GM21423 (cell line): ENCODE measurements at regions not wholly inside any gene's neighbourhood (a gene's known extent, or its start where the extent isn't known, plus 50 kb on each side); places are given as distances from the start of the nearest gene placed in this dataset.
"Not testable (repeated sequence)": the region's sequence is repeated elsewhere in the genome, so short reads cannot be mapped to it uniquely, and the experiment has no call there.

ENCODE experiments used
- ATAC-seq: cut with Tn5 transposase; IDR thresholded peaks from one replicate; pipeline ENCODE4 v1.9.1; 2021; ENCODE audit warnings: mild to moderate bottlenecking, moderate library complexity; ENCODE audit not compliant: unreplicated experiment

DNA sequence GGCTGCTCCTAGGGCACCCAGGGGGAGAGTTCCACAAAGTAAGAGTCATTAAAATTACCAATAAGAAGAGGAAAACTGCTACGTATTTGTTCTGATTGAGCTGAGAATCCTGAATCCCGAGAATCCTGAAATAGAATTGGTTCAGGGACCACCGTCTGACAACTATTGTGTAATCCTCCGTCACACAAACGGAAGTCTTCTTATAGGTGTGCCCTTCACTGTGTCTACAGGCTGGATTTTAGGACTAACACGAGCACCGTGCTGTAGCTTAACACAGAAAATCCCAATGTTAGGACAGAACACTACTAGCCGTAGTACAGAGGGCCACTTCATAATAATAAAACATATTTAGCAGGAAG is 50.6 kb upstream of the RNF182 start:
- ATAC-seq = no peak

DNA sequence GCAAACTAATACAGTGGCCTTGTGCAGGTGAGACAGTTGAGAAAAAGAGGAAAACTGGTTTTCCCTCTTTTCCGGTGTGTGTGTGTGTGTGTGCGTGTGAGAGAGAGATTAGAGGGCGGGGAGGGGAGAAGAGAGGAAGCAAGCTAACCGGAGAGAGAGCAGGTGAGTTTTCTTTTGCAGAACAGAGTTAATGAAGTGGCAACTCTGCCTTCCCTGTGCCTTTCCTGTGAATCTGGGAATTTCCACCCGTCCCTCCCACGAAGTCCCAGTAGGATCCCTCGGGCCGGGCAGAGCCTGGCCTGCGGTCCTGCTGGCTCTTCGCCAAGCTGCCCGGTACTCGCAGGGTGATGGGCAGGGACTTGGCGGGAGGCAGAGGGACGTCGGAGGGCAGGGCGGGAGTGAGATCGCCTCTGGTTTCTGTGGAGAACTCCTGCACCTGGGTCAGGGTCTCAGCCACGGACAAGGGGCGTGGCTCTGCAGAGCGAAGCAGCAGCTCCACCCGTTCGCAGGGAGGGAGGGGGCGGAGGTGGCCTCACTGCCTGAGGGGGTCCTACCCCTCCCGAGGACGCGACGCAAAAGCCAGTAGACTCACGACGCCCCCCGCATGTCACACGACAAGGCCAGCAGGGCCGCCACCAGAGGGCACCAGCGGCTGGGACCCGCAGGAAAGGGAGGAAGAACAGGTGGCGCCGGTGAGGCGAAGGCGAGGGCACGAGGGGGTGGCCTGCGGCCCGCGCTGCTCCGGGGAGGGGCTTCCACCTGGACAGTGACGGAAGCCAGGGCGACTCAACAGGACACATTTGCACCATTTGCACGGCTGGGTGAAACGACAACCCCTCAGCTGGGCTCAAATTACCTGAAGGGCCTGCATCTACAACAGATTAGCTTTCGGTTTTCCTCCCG is 51.2 kb upstream of the RNF182 start:
- peak; percentile 79 for ATAC-seq

DNA sequence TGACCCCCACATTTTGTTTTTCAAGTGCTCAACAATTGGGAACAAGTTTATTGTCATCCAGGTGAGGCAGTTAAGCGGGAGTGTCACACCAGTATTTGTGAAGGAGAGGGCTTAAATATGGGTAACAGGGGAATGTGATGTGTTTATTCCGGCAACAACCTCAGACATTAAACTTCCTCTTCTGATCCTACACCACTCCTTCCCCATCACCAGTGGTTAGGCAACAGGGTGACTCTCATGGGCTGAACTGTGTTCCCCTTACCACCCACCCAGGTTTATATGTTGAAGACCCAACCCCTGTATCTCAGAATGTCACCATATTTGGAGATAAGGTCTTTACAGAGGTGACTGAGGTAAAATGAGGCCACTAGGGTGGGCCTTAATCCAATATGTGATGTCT is 52.1 kb upstream of the RNF182 start:
- ATAC-seq = no peak

DNA sequence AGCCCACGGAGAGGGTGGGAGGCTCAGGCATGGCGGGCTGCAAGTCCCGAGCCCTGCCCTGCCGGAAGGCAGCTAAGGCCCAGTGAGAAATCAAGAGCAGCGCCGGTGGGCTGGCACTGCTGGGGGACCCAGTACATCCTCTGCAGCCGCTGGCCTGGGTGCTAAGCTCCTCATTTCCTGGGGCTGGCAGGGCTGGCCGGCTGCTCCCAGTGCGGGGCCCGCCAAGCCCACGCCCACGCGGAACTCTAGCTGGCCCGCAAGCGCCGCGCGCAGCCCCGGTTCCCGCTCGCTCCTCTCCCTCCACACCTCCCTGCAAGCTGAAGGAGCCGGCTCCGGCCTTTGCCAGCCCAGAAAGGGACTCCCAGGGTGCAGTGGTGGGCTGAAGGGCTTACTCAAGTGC is 52.7 kb upstream of the RNF182 start:
- ATAC-seq = not testable (repeated sequence)

DNA sequence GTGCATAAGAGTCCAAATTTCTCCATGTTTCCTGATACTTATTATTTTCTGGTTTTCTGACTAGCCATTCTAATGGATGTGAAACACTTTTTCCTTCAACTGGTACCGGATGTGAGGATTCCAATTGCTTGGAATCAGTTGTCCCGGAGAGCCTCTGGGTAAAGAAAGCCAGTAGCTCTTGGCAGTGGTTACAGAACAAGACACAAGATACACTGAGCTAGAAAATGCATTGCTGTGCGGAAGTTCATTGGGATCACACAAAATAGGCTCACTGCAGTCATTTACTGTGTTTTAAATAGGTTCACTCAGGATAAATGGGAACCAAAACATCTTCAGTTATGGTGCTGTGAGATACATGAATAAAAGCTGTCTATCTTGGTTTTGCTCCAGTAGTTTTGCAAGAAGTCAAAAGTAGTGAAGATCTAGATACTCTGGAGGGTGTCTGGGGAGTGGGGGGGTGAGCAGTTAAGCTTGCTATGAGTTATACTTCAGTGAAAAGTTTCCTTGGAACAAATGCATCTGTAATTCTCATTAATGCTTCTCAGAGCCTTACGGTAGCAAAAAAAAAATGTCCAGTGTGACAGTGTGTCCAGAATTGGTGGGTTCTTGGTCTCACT is 54.4 kb upstream of the RNF182 start:
- ATAC-seq = no peak

DNA sequence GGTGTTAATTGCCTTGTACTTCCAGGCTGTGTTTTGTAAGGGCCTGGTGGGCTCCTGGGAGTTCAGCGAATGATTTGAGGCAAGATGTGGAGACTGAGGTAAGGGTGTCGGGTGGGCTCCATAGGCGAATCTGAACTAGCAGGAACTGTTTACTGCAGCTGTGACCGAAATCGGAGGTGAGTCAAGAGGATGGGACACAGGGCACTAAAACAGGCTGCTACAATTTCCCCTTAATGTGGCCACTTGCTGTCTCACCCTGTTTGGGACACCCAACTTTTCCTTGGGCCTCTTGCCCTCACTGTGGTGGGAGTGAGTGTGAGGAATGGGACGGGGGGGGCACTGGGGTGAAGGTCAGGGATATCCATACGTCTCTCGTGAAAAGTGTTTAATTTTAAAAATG is 53.9 kb upstream of the MCUR1 start:
- ATAC-seq = no peak

DNA sequence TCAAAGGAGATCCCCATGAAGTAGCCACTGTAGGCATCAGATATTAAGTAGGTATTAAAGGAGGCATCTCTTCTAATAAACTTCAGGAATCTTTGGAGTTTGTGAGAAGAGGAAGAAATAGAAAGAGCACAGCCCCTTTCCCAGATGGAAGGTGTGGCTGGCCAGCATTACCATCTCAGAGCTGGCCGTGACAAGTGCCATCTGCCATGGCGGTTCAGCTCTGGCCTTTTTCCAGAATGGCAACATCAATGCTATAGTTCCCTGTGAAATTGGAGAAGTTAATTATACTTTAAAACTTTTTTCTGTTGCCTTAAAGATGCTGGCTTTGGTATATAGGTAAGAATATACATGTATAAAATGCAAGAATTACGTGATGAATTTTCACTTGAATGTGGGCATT is 51.9 kb upstream of the MCUR1 start:
- no peak for ATAC-seq

DNA sequence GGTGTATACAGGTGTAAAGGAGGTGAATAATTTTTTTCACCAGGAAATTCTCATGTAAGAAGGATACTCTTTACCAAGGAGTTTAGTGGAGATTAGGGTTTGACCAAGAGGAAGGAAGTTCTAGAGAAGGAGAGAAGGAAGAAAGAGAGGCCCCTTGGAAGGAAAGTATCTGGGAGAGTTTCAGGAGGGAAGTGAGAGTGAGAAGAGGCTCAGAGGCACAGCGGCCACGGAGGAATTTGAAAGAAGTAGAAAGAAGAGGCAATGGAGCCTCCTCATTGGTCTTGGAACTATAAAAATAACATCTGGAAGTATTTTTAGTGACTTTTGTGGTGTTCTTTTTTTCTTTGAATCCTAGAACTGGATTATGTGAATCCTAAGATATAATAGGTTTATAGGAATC is 50.8 kb upstream of the MCUR1 start:
- ATAC-seq = no peak

DNA sequence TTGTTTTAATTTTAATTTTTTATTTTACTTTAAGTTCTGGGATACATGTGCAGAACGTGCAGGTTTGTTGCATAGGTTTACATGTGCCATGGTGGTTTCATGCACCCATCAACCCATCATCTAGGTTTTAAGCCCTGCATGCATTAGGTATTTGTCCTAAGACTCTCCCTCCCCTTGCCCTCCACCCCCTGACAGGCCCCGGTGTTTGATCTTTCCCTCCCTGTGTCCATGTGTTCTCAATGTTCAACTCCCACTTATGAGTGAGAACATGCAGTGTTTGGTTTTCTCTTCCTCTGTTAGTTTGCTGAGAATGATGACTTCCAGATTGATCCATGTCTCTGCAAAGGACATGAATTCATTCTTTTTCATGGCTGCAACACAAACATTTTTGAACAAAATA is 50.3 kb upstream of the MCUR1 start:
- not testable (repeated sequence) for ATAC-seq
